ENCODE measurements at regions not wholly inside any gene's neighbourhood (a gene's known extent, or its start where the extent isn't known, plus 50 kb on each side); places are given as distances from the start of the nearest gene placed in this dataset.

DNA sequence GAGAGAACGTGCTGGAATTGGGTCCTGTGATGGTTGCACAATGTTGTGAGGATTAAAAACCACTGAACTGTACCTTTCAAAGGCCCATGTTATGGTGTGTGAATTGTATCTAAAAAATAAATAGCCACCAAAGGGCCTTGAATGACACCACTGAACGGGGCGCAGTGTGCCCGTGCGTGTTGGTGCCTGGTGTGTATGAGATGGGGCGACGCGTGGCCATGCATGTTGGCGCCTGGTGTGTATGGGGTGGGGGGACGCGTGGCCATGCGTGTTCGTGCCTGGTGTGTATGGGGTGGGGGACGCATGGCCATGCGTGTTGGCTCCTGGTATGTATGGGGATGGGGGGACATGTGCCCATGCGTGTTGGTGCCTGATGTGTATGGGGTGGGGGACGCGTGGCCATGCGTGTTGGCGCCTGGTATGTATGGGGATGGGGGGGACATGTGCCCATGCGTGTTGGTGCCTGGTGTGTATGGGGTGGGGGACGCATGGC is 66.6 kb upstream of the HELT start:
- Histone ChIP-seq H3K27me3 (no peaks in the 10 kb centered on the region), H3K4me1 (no peaks in the 10 kb centered on the region), H3K36me3 (no peaks in the 10 kb centered on the region), H3K4me3 (no peak overlapping the region), H3K27ac (no peak overlapping the region), H3K9me3 (no peaks in the 10 kb centered on the region)
- no peak for TF ChIP-seq POLR2A (IDR thresholded peaks at IDR 0.05)
- TF ChIP-seq, protein P1, sequence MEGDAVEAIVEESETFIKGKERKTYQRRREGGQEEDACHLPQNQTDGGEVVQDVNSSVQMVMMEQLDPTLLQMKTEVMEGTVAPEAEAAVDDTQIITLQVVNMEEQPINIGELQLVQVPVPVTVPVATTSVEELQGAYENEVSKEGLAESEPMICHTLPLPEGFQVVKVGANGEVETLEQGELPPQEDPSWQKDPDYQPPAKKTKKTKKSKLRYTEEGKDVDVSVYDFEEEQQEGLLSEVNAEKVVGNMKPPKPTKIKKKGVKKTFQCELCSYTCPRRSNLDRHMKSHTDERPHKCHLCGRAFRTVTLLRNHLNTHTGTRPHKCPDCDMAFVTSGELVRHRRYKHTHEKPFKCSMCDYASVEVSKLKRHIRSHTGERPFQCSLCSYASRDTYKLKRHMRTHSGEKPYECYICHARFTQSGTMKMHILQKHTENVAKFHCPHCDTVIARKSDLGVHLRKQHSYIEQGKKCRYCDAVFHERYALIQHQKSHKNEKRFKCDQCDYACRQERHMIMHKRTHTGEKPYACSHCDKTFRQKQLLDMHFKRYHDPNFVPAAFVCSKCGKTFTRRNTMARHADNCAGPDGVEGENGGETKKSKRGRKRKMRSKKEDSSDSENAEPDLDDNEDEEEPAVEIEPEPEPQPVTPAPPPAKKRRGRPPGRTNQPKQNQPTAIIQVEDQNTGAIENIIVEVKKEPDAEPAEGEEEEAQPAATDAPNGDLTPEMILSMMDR (IDR thresholded peaks at IDR 0.05) = no peak
- intact Hi-C loops (cut with DNase I; ENCODE audit: low total_unique reads) = loop anchor here (10.0 kb wide), 1 partner anchor 793 kb away; no protein-coding TSS in a partner anchor
- DNase-seq = no peak

DNA sequence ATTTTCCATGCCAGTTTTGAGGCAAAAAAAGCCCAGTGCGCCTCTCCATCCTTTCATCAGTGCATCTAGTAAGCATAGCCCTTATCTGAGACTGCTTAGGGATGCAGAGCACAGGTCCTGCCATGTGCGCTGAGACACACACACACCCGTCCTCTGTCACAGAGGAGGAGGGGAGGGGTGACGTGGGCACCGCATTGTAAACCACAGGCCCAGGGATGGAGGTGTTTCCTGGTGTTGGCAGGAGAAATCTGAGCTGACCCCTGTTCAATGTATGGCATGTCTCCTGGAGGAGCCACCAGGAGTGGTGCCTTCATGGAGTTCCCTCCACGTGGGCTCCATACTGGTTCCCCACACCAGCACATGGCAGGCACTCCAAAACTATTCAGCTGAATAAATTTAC is 65.8 kb upstream of the HELT start:
- no peak for DNase-seq
- H3K9me3 ChIP-seq = no peaks in the 10 kb centered on the region
- no peak overlapping the region for H3K27ac ChIP-seq
- intact Hi-C loops (cut with DNase I; ENCODE audit: low total_unique reads) = loop anchor here (10.0 kb wide), 1 partner anchor 792 kb away; no protein-coding TSS in a partner anchor
- no peak overlapping the region for H3K4me3 ChIP-seq
- H3K4me1 ChIP-seq = no peaks in the 10 kb centered on the region
- H3K27me3 ChIP-seq = no peaks in the 10 kb centered on the region
- H3K36me3 ChIP-seq = no peaks in the 10 kb centered on the region
- TF ChIP-seq POLR2A (IDR thresholded peaks at IDR 0.05) = no peak
- TF ChIP-seq, protein P1 (IDR thresholded peaks at IDR 0.05) = no peak

DNA sequence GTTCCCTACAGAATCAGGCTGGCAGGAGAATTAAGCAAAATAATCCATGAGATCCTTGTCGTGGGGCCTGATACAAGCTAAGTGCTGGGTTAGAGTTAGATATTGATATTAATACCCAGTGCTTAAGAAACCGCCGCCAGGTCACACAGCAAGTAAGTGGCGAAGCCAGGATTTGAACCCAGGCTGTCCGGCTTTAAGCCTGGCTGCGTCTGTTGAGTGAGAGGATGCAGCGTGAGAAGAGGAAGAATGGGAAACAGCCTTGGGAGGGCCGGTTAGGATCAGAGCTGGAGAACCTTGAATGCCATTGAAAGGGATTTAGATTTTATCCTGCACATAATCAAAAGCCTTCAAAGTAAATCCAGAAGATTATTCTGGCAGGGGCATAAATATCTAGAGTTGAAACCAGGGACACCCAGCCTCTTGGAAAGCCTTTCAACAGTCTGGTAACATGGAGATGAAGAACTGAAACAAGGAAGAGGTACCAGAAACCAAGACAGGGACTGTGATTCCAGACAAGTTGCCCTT is 64.8 kb upstream of the HELT start:
- Histone ChIP-seq H3K4me1 (no peaks in the 10 kb centered on the region), H3K4me3 (no peak overlapping the region), H3K27ac (no peak overlapping the region), H3K27me3 (no peaks in the 10 kb centered on the region), H3K9me3 (no peaks in the 10 kb centered on the region), H3K36me3 (no peaks in the 10 kb centered on the region)
- TF ChIP-seq, protein P1 (IDR thresholded peaks at IDR 0.05) = no peak
- no peak for TF ChIP-seq POLR2A (IDR thresholded peaks at IDR 0.05)
- intact Hi-C loops (cut with DNase I; ENCODE audit: low total_unique reads) = loop anchor here (10.0 kb wide), 1 partner anchor 791 kb away; no protein-coding TSS in a partner anchor
- DNase-seq = no peak

DNA sequence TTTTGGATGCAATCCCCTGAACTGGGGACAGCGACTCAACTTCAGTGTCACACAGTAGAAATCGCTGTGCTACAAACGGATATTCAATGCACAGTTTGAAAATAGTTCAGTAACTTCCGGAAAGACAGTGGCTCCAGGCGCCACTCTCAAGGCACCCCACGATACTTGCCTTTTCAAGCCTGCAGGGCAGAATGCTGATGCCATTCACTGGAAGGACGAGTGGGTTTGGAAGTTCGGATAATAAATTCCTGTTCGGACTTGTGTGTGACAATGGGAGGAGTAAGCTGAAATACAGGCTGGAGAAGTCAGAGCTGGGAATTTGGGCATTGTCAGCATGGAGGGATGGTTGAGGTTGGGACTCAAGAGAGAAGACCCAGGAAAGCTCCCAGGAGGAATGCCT is 64.3 kb upstream of the HELT start:
- Histone ChIP-seq H3K9me3 (no peaks in the 10 kb centered on the region), H3K27me3 (no peaks in the 10 kb centered on the region), H3K36me3 (no peaks in the 10 kb centered on the region), H3K4me3 (no peak overlapping the region), H3K27ac (no peak overlapping the region), H3K4me1 (no peaks in the 10 kb centered on the region)
- intact Hi-C loops (cut with DNase I; ENCODE audit: low total_unique reads) = loop anchor here (10.0 kb wide), 1 partner anchor 791 kb away; no protein-coding TSS in a partner anchor
- no peak for DNase-seq
- TF ChIP-seq POLR2A (IDR thresholded peaks at IDR 0.05) = no peak
- TF ChIP-seq, protein P1 (IDR thresholded peaks at IDR 0.05) = no peak

DNA sequence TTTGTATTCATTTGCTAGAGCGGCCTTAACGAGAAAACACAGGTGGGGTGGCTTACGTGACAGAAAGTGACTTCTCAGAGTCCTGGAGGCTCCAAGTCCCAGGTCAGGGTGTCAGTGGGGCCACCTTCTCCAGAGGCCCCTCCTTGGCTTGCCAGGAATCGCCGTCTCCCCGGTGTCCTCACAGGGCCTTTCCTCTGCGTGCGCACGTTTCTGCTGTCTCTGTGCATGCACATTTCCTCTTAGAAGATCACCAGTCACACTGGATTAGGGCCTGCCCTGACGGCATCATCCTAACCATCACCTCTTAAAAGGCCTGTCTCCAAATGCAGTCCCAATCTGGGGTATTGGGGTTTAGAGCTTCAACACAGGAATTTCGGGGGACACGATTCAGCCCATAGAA is 63.8 kb upstream of the HELT start:
- H3K27me3 ChIP-seq = no peaks in the 10 kb centered on the region
- no peaks in the 10 kb centered on the region for H3K4me1 ChIP-seq
- H3K36me3 ChIP-seq = no peaks in the 10 kb centered on the region
- DNase-seq = no peak
- H3K9me3 ChIP-seq = no peaks in the 10 kb centered on the region
- TF ChIP-seq POLR2A (IDR thresholded peaks at IDR 0.05) = no peak
- TF ChIP-seq, protein P1 (IDR thresholded peaks at IDR 0.05) = no peak
- no peak overlapping the region for H3K27ac ChIP-seq
- H3K4me3 ChIP-seq = no peak overlapping the region
- intact Hi-C loops (cut with DNase I; ENCODE audit: low total_unique reads) = loop anchor here (10.0 kb wide), 1 partner anchor 790 kb away; no protein-coding TSS in a partner anchor
